PFSK-1 (cell line): ENCODE measurements at regions not wholly inside any gene's neighbourhood (a gene's known extent, or its start where the extent isn't known, plus 50 kb on each side); places are given as distances from the start of the nearest gene placed in this dataset.

Experiments used
- FOXP2 ChIP-seq: optimal IDR thresholded peaks from 2 replicates; pipeline ENCODE3; 2011; ENCODE audit warnings: borderline replicate concordance, control low read depth, inconsistent platforms; ENCODE audit not compliant: insufficient read depth; ENCODE audit errors: extremely low read length, extremely low read depth
- POLR2AphosphoS5 ChIP-seq: IDR thresholded peaks from 2 replicates; pipeline ENCODE4 v1.6.1; 2012; ENCODE audit warnings: low read depth, mild to moderate bottlenecking, control low read depth, low read length, moderate library complexity
- SIN3A ChIP-seq: IDR thresholded peaks from 2 replicates; pipeline ENCODE4 v1.6.1; 2012; ENCODE audit warnings: mild to moderate bottlenecking, low read length, moderate library complexity, borderline replicate concordance; ENCODE audit not compliant: insufficient read depth
- TAF1 ChIP-seq: IDR thresholded peaks from 2 replicates; pipeline ENCODE4 v1.6.1; 2012; ENCODE audit warnings: low read length, control low read depth, borderline replicate concordance; ENCODE audit not compliant: insufficient read depth
- TF ChIP-seq, protein P1 (sequence below), 2 experiments: IDR thresholded peaks; 2 replicates each; pipeline versions ENCODE4 v1.6.1 to v1.8.0; 2011 to 2012; ENCODE audit warnings: low read depth in 2 of 2, low read length in 2 of 2, control low read depth in 1 of 2, inconsistent platforms in 1 of 2, mild to moderate bottlenecking in 1 of 2, moderate library complexity in 1 of 2; ENCODE audit not compliant: insufficient read depth in 1 of 2

DNA sequence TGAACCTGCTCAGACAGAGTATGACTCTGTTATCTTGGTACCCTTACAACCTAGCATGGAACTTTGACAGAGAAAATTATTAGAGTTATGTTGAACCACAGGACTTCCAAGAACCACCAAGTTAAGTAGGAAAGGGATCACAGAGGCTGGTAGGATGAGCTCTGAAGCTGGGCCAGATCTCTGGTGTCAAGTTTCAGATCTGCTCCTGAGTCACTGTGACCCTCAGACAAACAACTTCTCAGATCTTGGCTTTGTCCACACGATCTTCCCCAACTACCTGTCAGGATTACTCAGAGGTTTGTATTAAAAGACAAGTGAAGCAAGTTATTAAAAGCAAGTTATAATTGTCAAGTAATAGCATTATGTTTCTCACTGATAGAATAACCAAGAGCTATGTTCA, 189.0 kb downstream of the SEC61B start:
- TF ChIP-seq SIN3A (no peak), FOXP2 (no peak), TAF1 (no peak), POLR2AphosphoS5 (no peak)
- TF ChIP-seq, protein P1, sequence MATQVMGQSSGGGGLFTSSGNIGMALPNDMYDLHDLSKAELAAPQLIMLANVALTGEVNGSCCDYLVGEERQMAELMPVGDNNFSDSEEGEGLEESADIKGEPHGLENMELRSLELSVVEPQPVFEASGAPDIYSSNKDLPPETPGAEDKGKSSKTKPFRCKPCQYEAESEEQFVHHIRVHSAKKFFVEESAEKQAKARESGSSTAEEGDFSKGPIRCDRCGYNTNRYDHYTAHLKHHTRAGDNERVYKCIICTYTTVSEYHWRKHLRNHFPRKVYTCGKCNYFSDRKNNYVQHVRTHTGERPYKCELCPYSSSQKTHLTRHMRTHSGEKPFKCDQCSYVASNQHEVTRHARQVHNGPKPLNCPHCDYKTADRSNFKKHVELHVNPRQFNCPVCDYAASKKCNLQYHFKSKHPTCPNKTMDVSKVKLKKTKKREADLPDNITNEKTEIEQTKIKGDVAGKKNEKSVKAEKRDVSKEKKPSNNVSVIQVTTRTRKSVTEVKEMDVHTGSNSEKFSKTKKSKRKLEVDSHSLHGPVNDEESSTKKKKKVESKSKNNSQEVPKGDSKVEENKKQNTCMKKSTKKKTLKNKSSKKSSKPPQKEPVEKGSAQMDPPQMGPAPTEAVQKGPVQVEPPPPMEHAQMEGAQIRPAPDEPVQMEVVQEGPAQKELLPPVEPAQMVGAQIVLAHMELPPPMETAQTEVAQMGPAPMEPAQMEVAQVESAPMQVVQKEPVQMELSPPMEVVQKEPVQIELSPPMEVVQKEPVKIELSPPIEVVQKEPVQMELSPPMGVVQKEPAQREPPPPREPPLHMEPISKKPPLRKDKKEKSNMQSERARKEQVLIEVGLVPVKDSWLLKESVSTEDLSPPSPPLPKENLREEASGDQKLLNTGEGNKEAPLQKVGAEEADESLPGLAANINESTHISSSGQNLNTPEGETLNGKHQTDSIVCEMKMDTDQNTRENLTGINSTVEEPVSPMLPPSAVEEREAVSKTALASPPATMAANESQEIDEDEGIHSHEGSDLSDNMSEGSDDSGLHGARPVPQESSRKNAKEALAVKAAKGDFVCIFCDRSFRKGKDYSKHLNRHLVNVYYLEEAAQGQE (IDR thresholded peaks at IDR 0.05; ENCODE audit: insufficient read depth in 1 of 2, low read depth in 2 of 2, low read length in 2 of 2) = no peak

DNA sequence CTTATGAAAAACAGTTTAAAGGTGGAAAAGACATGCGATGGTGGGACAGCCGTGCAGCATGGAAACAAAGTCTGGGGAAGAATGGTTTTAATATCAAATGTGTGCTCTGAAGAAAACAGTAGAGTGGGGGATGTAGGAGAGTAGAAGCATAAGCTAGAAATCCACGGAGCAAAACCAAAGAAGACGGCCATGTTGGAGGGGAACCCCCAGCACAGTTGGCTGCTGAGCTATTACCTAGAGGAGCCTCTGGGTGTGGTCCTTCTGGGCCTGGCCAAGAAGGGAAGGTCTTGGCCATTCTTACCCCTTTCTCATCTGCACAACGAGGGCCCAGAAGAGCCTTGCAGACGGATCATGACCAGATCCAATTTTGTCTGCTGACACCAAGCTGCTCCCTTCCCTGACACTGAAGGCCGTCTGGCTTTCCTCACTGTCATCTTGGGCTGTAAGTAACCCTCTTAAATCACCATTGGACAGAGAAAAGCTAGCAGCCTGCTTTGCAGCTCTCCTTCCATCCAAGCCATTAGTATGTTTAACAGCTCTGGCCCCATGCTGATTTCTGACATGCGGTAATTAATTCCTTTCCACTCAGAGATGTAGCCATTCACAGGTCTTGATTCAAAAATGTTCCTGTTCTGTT, 189.5 kb downstream of the SEC61B start:
- TF ChIP-seq TAF1 = no peak
- TF ChIP-seq, protein P1 (IDR thresholded peaks at IDR 0.05; ENCODE audit: insufficient read depth in 1 of 2, low read depth in 2 of 2, low read length in 2 of 2) = no peak
- TF ChIP-seq SIN3A = no peak
- no peak for TF ChIP-seq FOXP2
- TF ChIP-seq POLR2AphosphoS5 = no peak

DNA sequence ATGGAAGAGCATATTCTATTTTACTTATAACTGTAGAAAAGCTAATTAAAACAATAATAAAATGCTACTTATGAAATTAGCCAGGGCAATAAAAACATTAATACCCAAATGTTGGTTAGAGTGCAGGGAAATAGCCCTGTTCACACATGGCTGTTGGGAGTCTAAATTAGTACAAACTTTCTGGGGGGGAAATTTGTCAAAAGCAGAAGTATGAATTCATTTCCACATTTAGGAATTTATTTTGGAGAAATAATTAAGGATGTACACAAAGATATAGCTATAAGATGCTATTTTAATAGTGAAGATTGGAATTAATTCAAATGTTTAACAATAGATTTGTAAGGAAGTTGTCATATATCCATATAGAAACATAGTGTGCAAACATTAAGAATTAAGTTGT, 190.5 kb downstream of the SEC61B start:
- TF ChIP-seq SIN3A = no peak
- TF ChIP-seq TAF1 = no peak
- no peak for TF ChIP-seq FOXP2
- TF ChIP-seq, protein P1 (IDR thresholded peaks at IDR 0.05; ENCODE audit: insufficient read depth in 1 of 2, low read depth in 2 of 2, low read length in 2 of 2) = no peak
- no peak for TF ChIP-seq POLR2AphosphoS5

DNA sequence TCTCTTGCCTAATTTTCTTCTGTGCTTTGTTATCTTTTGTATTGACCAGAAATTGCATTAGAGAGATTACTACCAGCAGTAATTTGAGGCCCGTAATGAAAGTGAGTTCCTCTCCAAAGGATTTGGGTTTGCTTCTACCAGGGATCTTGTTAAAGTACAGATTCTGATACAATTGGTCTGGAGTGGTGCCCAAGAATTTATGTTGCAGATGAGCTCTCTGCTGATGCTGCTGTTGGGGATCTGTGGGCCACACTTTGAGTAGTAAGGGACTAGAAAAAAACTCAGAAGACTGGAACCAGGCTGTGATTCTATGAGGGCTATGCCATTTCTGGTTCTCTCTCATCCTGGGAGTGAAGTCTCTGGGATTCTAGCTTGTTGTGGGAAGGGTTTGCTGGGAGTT, 192.2 kb downstream of the SEC61B start:
- TF ChIP-seq, protein P1 (IDR thresholded peaks at IDR 0.05; ENCODE audit: insufficient read depth in 1 of 2, low read depth in 2 of 2, low read length in 2 of 2) = no peak
- TF ChIP-seq POLR2AphosphoS5 = no peak
- no peak for TF ChIP-seq FOXP2
- TF ChIP-seq SIN3A = no peak
- TF ChIP-seq TAF1 = no peak
